HS-5 (cell line): ENCODE measurements at regions not wholly inside any gene's neighbourhood (a gene's known extent, or its start where the extent isn't known, plus 50 kb on each side); places are given as distances from the start of the nearest gene placed in this dataset.
"Not testable (repeated sequence)": the region's sequence is repeated elsewhere in the genome, so short reads cannot be mapped to it uniquely, and the experiment has no call there.

Experiments used
- DNase-seq: peaks from one replicate; pipeline ENCODE4 v3.0.0-alpha.2; 2012; ENCODE audit warnings: low read depth

DNA sequence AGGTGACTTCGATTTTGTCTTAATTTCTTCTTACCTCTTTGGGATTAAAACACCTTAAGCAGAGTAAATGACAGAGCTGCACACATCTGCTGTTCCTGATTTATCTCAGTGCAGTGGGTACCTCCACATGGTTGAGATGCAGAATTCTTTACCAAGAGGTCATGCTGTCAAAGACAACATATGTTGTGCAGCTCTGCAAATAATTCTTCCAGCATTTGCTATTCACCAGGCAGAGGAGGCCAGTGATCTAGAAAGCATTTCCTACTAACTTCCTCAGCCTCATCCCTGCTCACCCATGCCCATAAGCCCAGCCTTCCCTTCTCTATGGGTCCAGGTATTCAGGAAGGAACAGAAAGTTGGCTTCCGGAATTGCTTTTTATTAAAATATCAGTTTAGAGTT, 109.3 kb downstream of the THBS2 start:
- DNase-seq, result no peak

DNA sequence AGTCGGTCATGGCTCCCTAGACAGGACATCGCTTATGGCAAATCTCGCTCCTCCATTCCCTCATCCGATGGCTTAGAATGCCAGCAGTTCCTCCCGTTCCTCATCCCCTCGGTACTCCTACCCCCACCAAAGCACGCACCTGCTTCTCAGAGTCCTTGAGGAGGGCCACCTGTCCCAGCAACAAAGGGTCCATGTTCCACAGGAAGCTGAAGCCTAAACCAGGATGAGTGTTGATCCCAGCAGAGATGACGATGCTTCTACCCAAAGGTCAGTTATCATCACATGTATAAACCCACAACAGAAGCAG, 111.2 kb downstream of the THBS2 start:
- no peak for DNase-seq

DNA sequence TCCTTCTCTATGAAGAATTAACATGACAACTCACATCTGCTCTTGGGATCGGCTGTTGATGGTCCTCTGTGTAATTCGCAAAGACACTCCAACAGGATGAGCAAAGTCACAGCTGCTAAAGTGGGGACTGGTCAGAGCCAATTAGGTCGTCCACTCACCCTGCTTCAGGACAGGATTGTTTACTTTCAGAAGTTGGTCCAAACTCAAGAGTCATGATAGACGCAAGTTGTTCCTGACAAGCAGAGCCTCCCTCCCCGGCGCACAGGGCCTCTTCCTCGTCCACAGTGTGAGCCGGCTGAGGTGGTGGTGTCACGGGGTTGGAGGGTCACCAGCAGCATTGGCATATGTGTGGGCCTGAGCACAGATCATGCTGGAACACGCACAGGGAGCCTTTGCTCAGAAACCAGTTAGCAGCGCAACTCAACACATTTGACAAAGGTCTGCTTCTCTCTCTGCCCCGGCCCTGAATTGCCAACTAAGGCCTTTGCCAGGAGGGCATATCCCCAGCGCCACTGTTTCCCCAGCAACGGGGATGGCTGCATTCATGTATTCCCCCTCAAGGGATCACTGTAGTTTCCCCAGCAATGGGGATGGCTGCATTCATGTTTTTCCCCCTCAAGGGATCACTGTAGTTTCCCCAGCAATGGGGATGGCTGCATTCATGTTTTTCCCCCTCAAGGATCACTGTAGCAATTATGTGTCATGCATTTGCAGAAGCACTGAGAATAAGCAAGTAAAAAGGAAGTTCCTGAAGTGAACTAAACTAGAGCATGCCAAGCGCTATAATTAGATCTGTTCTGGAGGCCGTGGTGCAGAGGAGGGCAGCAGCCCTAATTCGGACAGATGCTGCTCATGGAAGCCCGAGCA, 111.7 kb downstream of the THBS2 start:
- DNase-seq, result no peak

DNA sequence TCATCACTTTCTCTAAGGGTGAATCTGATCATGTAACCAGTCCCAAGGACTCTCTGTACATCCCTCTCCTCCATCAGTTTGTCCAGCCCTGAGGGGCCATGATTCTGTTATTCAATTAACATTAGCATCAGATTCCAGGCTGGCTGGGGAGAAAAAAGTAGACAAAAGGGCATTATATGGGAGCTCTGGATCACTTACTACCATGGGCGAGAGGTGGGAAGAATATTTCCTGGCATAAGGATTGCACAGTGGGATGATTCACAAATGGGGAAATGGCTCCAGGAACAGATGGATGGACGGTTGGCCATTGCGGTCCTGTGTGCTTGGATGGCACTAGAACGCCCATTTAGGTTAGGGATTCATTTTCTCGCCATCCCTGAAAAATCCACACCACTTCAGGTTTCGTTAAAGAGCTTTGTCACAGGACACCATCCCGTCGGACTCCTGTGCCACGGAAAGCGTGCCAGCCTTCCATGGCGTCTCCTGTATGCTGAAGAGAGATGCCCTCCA, 112.6 kb downstream of the THBS2 start:
- no peak for DNase-seq

DNA sequence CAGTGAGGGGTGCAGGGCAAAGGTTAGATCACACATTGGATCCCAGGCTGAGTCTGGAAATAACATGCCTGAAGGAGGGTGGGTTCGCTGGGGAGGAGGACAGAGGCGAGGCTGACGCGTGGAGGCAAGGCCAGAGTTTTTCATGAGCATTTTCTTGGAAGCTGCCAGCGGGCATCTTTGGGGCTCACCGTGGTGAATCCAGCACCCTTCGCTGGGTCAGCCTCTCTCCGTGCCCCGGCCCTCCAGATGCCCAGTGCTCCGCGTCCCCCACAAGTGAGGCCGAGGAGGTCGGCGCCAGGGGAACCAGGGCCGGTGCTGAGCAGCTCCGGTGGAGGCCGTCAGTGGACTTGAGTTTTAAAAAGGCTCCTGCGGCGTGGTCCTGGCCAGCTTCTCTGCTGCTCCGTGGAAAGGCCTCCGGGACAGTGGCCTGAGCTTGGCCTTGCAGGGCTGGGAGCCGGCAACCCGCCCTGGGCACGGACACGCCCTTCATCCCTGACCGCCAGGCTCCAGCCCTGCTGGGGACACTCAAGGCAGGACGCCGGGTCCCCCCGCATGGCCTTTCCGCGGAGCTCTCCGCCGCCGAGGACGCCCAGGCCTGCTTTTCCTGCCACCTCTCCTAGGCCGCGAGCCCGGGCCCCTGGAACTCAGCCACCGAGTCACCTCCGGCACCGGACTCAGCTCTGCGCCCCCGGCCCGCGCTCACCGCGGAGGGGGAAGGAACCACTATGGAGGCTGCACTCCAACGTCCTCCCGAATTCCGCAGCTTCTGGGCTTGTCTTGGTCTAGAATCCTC, 114.3 kb downstream of the THBS2 start:
- no peak for DNase-seq

DNA sequence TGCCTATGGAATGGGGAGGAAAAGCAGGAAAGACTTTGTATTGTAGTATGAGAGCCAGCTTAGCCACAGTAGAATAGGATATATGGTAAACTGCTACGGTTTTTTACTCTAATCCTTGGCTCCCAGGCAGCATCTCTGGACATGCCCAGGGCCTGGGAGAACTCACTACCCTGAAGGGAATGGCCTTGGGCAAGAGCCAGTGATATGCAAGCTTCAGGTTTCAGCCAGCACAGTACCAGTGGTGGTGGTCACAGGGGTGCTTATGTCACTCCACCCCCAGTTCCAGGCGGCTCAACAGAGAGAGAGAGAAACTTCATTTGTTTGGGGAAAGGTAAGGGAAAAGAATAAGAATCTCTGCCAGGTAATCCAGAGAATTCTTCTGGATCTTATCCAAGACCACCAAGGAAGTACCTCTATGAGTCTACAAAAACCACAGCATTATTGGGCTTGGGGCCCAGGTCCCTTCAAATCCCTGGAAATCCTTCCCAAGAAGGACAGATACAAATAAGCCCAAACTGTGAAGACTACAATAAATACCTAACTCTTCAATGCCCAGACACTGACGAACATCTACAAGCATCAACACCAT, 121.2 kb downstream of the THBS2 start:
- DNase-seq, result no peak

DNA sequence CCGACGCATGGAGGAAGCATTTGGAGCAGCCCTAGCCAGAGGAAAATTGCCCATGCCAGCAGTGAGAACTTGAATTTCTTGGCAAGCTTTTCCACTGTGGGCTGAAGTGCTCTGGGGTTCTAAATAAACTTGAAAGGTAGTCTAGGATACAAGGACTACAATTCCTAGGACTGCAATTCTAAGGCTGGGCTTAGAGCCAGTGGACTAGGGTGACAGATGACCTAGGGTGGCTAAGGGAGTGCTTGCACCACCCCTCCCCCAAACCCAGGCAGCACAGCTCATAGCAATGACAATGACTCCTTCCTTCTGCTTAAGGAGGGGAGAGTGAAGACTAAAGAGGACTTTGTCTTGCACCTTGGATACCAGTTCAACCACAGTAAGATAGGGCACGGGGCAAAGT, 122.3 kb downstream of the THBS2 start:
- no peak for DNase-seq

DNA sequence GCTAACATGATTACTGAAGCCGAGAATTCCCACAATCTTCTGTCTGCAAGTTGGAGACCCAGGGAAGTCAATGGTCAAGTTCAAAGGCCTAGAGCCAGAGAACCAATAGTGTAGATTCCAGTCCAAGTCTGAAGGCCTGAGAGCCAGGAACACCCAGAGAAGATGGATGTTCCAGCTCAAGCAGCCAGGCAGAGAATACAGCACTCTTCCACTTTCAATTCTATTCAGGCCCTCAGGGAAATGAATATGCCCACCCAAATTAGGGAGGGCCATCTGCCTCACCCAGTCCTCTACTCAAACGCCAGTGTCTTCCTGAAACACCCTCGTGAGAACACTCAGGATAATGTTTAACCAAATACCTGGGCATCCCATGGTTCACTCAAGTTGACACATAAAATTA, 123.5 kb downstream of the THBS2 start:
- no peak for DNase-seq

DNA sequence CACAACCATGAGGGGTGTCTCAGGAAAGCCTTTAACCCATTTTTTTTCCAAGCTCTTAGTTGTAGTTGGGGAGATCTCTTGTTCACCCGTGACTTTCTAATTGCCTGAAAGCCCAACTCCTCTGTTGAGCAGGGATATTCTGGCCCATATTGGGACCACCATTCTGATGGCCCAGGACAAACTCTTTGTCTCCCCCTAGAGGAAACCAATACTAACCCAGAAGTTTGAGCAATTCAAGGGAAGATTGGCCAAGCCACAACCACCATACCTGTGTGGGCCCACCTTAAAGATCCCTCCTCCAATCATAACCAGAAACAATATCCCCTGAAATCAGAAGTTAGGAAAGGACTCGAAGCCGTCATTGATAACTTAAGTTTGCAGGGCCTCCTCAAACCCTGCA, 132.6 kb downstream of the THBS2 start:
- no peak for DNase-seq

DNA sequence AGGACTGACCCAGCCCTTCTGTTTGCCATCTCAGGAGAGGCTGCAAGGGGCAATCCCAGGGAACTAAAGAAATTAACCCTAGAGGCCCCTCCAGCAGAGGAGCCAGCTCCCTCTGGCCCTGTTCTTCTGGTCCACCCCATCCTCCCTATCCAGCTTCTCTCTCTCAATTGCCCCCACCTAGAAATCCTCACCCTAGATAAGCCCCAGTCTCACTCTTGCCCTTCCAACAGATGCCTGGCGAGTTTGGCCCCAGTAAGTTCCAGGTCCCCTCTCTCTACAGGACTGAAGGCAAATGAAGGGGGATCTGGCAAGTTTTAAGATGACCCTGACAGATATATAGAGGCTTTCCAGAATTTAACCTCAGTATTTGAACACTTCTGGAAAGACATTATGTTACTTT, 134.0 kb downstream of the THBS2 start:
- no peak for DNase-seq

DNA sequence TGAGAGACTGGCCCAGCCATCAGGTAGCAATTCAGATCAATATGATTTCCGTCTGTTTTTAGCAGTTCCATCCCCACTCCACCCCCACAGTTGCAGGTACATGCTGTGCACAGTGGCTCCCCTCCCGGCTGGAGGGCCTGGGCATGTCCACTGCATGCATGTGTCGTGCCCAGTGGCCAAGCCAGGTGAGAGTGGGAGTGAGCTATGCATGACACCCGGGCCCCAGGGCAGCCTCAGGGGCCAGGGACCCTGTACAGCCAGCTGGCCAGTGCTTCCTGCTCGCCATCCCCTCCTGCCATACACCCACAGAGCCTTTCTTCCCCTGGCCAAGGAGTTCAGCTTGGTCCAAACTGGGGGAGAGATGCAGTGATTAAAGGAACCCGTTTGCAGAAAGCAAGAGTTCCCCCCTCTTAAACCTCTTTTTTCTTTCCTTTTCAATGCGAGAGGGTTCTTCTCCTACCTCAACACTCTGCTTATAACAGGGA, 135.3 kb downstream of the THBS2 start:
- DNase-seq, result no peak

DNA sequence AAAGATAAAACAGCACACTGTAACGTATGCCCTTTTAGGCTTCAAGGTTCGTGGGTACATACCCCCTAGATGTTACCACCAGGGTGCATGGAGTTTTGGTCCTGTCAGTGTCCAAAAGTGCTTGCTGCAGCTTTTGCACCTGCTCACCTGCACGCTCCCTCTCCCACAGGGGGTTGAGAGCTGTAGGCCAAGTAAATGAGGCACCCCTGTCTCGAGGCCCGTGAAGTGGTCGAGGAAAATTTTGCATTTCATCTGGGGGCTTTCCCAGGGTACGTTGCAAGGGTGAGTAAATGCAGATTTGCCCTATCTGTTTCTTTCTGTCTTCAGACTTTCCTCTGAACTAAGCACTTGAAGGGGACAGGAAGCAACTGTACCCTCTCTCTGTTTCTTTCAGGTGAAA, 136.0 kb downstream of the THBS2 start:
- no peak for DNase-seq

DNA sequence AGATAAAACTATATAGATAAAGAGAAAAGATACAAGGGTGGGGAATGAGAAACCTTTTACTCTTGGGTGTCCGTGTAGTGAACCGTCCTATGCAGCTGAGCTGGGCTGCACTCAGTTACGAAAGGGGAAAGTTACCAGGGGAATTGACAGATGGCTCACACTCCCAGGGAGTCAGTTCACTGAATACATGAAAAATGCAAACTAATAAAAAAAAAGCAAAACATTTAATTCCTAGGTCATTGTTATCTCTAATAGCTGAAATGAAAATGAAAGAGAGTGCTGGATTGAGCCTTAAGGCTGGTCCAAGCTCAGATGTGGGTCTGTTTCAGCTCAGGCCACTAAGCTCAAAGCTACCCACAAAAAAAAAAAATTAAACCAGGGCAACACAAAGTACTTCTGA, 138.0 kb downstream of the THBS2 start:
- no peak for DNase-seq

DNA sequence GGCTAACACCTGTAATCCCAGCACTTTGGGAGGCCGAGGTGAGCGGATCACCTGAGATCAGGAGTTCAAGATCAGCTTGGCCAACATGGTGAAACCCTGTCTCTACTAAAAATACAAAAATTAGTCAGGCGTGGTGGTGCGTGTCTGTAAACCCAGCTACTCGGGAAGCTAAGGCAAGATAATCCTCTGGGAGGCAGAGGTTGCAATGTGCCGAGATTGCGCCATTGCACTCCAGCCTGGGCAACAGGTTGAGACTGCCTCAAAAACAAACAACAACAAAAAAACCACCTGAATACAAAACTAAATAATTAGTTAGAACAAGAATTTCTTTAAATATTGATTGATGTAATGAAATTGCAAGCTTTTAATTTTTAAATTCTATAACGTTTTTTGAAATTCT, 139.0 kb downstream of the THBS2 start:
- DNase-seq, result not testable (repeated sequence)

DNA sequence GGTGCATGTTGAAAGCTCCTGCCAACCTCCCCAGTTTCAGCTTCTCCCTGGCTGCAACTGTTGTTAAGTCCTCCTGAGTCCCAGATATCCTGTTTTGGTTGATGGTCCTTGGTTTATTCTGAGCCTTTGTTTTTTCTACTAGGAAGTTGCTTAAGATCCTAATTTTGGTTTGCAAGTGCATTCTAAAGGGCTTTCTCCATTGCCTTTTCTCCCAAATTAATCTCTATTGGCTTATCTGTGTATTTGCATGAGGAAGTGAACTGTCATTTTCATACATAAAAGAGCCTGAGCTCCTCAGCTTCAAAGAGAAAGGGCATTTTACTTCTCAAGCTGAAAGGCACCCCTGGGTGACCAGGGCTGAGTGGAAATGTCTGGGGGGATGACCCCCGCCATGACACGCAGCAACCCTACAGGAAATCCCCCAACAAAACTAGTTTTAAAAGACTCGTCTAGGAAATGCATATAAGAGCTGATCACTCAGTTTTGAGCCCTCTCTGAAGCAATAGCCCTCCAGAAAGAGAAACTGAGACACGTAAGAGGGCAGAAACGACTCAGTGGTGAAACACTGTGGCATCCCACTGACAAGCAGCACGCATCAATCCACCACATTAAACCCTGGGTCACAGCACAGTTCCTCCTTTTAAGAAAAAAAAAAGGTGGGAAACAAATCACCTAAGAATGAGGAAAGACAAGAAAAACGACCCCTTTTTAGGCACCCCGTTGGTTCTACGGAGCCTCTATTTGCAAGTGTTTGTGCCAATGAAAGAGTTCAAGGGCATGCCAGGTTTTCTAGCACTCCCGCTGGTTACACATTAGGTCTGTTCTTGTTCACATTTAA, 140.9 kb downstream of the THBS2 start:
- no peak for DNase-seq

DNA sequence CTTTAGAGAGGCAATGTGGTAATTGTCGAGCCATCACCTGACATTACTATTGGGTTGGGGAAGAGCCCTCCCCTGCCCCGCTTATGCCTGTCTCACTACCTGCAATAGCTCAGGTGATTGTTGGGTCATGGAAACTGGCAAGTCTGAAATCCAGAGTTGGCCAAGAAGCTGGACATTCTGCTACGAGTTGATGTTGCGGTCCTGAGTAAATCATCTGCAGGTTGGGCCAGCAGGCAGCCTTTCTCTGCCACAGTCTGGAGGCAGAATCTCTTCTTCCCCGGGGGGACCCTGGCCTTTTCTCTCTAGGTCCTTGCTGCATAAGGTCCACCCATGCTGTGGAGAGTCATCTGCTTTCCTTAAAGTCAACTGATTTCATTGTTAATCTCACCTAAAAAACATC, 142.4 kb downstream of the THBS2 start:
- no peak for DNase-seq

DNA sequence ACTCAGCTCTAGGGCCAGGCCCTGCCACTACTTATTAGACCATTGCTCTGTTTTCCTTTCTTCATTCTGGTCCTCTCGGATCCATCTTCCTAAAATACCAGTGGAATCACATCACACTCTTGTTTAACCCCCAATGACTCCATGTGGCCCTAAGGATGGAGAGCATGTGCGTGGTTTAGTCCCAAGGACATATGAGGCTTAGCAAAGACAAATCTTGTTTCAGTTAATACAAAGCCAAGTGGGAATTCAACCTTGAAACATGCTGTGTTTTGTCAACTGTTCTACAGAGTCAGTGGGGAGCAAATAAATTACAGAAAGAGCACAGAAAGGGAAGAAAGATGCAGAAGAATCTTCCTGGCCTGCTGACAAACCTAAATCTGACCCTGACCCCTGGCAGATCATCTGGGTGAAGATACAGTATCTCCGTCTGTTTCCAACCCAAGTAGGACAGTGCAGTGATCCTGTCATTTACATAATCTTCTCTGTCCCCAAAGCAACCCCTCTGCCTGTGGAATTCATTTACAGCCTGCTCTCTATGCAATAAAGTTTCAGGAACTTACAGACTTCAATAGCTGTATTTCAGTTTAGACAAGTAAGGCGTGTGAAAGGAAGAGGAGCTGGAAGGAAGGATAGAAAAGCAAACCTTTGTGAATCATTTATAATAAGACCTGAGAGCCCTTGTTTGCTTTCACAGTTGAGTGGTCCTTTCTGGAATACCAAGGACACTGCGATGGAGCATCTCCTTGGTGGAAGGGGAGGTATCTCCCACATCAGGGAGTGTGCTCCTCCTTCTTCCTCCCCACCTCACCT, 144.0 kb downstream of the THBS2 start:
- DNase-seq, result no peak

DNA sequence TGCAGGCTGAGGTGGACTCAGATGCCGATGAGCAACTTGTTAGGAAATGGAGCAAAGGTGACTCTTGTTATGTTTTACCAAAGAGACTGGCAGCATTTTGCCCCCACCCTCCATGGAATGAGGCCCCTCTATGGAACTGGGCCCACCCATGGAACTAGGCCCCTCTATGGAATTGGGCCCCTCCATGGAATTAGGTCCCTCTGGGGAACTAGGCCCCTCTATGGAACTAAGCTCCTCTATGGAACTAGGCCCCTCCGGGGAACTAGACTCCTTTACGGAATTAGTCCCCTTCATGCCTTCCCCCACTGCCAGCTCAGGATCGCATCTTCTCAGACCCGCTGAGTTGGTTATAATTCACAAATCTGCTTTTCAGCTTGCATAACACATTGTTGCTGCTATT, 144.9 kb downstream of the THBS2 start:
- no peak for DNase-seq

DNA sequence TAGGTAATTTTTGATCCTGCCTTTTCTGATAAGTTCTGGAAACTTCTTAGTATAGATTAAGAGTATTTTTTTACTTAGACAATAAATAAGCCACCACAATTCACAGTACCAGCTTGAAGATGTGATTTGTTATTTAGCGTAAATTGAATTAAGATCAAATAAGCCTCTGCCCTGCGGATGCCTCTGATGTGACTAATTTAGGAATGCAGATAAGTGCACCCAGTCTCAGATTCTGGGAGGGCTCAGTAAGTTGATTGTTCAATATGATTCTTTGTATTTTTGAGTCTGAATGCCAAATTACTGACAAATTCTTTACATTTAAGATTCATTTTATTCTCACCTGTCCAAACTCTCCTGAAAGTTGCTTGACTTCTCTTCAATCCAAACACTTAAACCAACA, 147.5 kb downstream of the THBS2 start:
- DNase-seq, result no peak

DNA sequence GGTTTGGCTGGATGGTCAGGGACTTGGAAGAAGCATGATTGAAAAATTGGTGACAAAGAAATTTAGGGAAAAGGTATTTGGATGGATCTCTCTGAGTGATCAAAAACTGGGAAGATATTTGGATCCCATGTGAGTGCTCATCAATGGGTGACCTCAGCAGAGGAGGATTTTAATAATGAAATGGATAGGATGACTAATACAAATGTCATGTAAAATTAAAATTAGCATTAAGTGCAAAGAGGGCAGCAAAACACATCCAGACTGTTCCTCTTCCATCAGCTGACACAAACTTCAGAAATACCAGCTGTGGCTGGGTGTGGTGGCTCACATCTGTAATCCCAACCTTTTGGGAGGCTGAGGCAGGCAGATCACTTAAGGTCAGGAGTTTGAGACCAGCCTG, 151.7 kb downstream of the THBS2 start:
- DNase-seq, result peak; percentile 13
